ENCODE measurements at regions not wholly inside any gene's neighbourhood (a gene's known extent, or its start where the extent isn't known, plus 50 kb on each side); places are given as distances from the start of the nearest gene placed in this dataset.

DNA sequence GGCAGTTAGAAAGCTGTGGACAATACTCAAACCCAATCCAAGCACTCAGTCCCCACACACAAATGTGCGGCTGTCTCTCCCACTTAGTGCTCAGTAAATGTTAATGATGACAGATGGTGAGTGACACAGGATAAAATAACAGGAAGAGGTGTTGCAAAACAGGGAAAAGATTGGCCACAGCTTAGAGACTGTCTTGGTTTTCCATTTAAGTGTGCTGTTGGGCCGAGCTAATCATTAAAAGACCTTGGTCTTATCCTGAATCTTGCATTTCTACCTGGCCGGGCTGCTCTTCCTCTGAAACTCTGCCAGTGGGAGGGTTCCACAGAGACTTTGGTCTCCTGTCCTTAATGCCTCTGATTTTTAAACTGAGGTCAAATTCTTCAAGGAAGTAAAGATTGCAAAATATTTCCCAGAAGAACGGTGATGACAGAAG lies 113.1 kb upstream of the RNF32 start (continued):
- TF ChIP-seq, protein P1, sequence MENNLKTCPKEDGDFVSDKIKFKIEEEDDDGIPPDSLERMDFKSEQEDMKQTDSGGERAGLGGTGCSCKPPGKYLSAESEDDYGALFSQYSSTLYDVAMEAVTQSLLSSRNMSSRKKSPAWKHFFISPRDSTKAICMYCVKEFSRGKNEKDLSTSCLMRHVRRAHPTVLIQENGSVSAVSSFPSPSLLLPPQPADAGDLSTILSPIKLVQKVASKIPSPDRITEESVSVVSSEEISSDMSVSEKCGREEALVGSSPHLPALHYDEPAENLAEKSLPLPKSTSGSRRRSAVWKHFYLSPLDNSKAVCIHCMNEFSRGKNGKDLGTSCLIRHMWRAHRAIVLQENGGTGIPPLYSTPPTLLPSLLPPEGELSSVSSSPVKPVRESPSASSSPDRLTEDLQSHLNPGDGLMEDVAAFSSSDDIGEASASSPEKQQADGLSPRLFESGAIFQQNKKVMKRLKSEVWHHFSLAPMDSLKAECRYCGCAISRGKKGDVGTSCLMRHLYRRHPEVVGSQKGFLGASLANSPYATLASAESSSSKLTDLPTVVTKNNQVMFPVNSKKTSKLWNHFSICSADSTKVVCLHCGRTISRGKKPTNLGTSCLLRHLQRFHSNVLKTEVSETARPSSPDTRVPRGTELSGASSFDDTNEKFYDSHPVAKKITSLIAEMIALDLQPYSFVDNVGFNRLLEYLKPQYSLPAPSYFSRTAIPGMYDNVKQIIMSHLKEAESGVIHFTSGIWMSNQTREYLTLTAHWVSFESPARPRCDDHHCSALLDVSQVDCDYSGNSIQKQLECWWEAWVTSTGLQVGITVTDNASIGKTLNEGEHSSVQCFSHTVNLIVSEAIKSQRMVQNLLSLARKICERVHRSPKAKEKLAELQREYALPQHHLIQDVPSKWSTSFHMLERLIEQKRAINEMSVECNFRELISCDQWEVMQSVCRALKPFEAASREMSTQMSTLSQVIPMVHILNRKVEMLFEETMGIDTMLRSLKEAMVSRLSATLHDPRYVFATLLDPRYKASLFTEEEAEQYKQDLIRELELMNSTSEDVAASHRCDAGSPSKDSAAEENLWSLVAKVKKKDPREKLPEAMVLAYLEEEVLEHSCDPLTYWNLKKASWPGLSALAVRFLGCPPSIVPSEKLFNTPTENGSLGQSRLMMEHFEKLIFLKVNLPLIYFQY (CRISPR knock-in tag; IDR thresholded peaks at IDR 0.05; ENCODE audit: borderline replicate concordance) = no peak
- TF ChIP-seq, protein P2, sequence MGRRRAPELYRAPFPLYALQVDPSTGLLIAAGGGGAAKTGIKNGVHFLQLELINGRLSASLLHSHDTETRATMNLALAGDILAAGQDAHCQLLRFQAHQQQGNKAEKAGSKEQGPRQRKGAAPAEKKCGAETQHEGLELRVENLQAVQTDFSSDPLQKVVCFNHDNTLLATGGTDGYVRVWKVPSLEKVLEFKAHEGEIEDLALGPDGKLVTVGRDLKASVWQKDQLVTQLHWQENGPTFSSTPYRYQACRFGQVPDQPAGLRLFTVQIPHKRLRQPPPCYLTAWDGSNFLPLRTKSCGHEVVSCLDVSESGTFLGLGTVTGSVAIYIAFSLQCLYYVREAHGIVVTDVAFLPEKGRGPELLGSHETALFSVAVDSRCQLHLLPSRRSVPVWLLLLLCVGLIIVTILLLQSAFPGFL (CRISPR knock-in tag; IDR thresholded peaks at IDR 0.05) = no peak
- TF ChIP-seq AGO1 (IDR thresholded peaks at IDR 0.05; ENCODE audit: low read depth, low read length, poor library complexity, severe bottlenecking) (no peak), MED13 (CRISPR knock-in tag; IDR thresholded peaks at IDR 0.05) (no peak), NFYC (CRISPR knock-in tag; IDR thresholded peaks at IDR 0.05) (no peak), EHMT2 (IDR thresholded peaks at IDR 0.05; ENCODE audit: borderline replicate concordance, low read depth, low read length) (no peak), FOXA1 (IDR thresholded peaks at IDR 0.05) (no peak), FOXA1 (CRISPR knock-in tag; IDR thresholded peaks at IDR 0.05) (no peak), MTF1 (CRISPR knock-in tag; IDR thresholded peaks at IDR 0.05) (no peak), ZNF749 (CRISPR knock-in tag; IDR thresholded peaks at IDR 0.05; ENCODE audit: borderline replicate concordance) (no peak), ZNF263 (CRISPR knock-in tag; IDR thresholded peaks at IDR 0.05) (no peak), ZNF44 (CRISPR knock-in tag; IDR thresholded peaks at IDR 0.05) (no peak), EZH2 (conservative IDR thresholded peaks at IDR 0.05; ENCODE audit: low read depth, low read length) (no peak), POLR2G (IDR thresholded peaks at IDR 0.05; ENCODE audit: low read depth, low read length) (0 out of 2 replicates have a peak, but pooled peaks have one; percentile 26), HMGA1 (CRISPR knock-in tag; conservative IDR thresholded peaks at IDR 0.05) (no peak), ARHGAP35 (CRISPR knock-in tag; IDR thresholded peaks at IDR 0.05; ENCODE audit: borderline replicate concordance) (no peak), ZKSCAN1 (IDR thresholded peaks at IDR 0.05; ENCODE audit: low read length) (no peak), REXO4 (CRISPR knock-in tag; IDR thresholded peaks at IDR 0.05; ENCODE audit: borderline replicate concordance) (no peak), ZNF274 (CRISPR knock-in tag; IDR thresholded peaks at IDR 0.05) (no peak), KDM5A (IDR thresholded peaks at IDR 0.05; ENCODE audit: borderline replicate concordance, low read length) (no peak)
- TF ChIP-seq, protein P3, sequence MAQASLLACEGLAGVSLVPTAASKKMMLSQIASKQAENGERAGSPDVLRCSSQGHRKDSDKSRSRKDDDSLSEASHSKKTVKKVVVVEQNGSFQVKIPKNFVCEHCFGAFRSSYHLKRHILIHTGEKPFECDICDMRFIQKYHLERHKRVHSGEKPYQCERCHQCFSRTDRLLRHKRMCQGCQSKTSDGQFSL (CRISPR knock-in tag; IDR thresholded peaks at IDR 0.05) = no peak
- TF ChIP-seq, protein P4, sequence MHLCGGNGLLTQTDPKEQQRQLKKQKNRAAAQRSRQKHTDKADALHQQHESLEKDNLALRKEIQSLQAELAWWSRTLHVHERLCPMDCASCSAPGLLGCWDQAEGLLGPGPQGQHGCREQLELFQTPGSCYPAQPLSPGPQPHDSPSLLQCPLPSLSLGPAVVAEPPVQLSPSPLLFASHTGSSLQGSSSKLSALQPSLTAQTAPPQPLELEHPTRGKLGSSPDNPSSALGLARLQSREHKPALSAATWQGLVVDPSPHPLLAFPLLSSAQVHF (CRISPR knock-in tag; IDR thresholded peaks at IDR 0.05) = no peak
- TF ChIP-seq, protein P5, sequence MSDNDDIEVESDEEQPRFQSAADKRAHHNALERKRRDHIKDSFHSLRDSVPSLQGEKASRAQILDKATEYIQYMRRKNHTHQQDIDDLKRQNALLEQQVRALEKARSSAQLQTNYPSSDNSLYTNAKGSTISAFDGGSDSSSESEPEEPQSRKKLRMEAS (IDR thresholded peaks at IDR 0.05) = no peak
- TF ChIP-seq, protein P6, sequence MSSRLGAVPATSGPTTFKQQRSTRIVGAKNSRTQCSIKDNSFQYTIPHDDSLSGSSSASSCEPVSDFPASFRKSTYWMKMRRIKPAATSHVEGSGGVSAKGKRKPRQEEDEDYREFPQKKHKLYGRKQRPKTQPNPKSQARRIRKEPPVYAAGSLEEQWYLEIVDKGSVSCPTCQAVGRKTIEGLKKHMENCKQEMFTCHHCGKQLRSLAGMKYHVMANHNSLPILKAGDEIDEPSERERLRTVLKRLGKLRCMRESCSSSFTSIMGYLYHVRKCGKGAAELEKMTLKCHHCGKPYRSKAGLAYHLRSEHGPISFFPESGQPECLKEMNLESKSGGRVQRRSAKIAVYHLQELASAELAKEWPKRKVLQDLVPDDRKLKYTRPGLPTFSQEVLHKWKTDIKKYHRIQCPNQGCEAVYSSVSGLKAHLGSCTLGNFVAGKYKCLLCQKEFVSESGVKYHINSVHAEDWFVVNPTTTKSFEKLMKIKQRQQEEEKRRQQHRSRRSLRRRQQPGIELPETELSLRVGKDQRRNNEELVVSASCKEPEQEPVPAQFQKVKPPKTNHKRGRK (CRISPR knock-in tag; IDR thresholded peaks at IDR 0.05) = no peak

Data from HepG2 (cell line).